H1 (cell line): ENCODE measurements at regions not wholly inside any gene's neighbourhood (a gene's known extent, or its start where the extent isn't known, plus 50 kb on each side); places are given as distances from the start of the nearest gene placed in this dataset.

Experiments used
- CTCF ChIA-PET: fragments of 300-600 bp; sonication (Branson Sonifier 250); formaldehyde crosslinking; loops from one replicate; lab custom pipeline; 2021; ENCODE audit not compliant: partially characterized antibody; lab: Charles Lee
- POLR2A ChIA-PET: fragments of 300-600 bp; sonication (Branson Sonifier 250); formaldehyde crosslinking; loops from one replicate; lab custom pipeline; 2021; ENCODE audit warnings: inconsistent platforms; ENCODE audit not compliant: partially characterized antibody; lab: Charles Lee
- DNase-seq, 2 experiments: peaks; one replicate each; pipeline versions ENCODE4 v3.0.0 to v3.0.0-alpha.2; 2010 to 2022; ENCODE audit warnings: low spot score in 2 of 2, low read depth in 1 of 2, mixed read lengths in 1 of 2
- FAIRE-seq: peaks from 2 replicates; lab custom pipeline; 2011; peaks lifted over from hg19 to GRCh38; lab: Jason Lieb, UNC
- H2AFZ ChIP-seq: 2 replicates; pipeline ENCODE4 v1.8.1; 2012; ENCODE audit warnings: low read length, inconsistent platforms
- H2AK5ac ChIP-seq: 2 replicates; pipeline ENCODE4 v1.6.1; 2013; ENCODE audit warnings: low read depth, low read length
- H2BK120ac ChIP-seq: replicated peaks from 2 replicates; pipeline ENCODE3; 2013; ENCODE audit warnings: low read depth, low read length, inconsistent platforms
- H2BK12ac ChIP-seq: 2 replicates; pipeline ENCODE4 v1.6.1; 2013; ENCODE audit warnings: low read depth, low read length
- H2BK15ac ChIP-seq: 2 replicates; pipeline ENCODE4 v1.6.1; 2013; ENCODE audit warnings: low read length
- H2BK20ac ChIP-seq: 2 replicates; pipeline ENCODE4 v1.6.1; 2013; ENCODE audit warnings: low read length
- H2BK5ac ChIP-seq: 2 replicates; pipeline ENCODE4 v1.6.1; 2013; ENCODE audit warnings: low read depth, low read length
- H3K14ac ChIP-seq: 2 replicates; pipeline ENCODE4 v1.6.1; 2013; ENCODE audit warnings: inconsistent platforms; ENCODE audit not compliant: insufficient read length
- H3K18ac ChIP-seq: 2 replicates; pipeline ENCODE4 v1.6.1; 2013; ENCODE audit warnings: low read length; ENCODE audit errors: extremely low read depth
- H3K23ac ChIP-seq: 2 replicates; pipeline ENCODE4 v1.6.1; 2013; ENCODE audit warnings: inconsistent platforms; ENCODE audit not compliant: insufficient read length
- H3K23me2 ChIP-seq: 2 replicates; pipeline ENCODE4 v1.6.1; 2013; ENCODE audit warnings: low read depth, low read length
- H3K27ac ChIP-seq: 2 replicates; pipeline ENCODE4 v1.6.1; 2011; ENCODE audit warnings: low read depth, low read length, inconsistent platforms
- H3K27me3 ChIP-seq, 4 experiments: replicated peaks in 1 of 4; 1 replicate in 1 of 4; 2 replicates in 3 of 4; pipeline versions ENCODE4 v1.6.1 to v1.8.1; 2011 to 2013; ENCODE audit warnings: low read length in 3 of 4, mild to moderate bottlenecking in 3 of 4, inconsistent platforms in 2 of 4, mixed read lengths in 2 of 4, moderate library complexity in 1 of 4; ENCODE audit not compliant: control insufficient read depth in 3 of 4, insufficient read depth in 3 of 4; ENCODE audit errors: extremely low read depth in 1 of 4
- H3K36me3 ChIP-seq, 4 experiments: 2 replicates each; pipeline versions ENCODE4 v1.6.1 to v1.8.1; 2011 to 2013; ENCODE audit warnings: mild to moderate bottlenecking in 4 of 4, low read length in 3 of 4, moderate library complexity in 2 of 4, control low read depth in 1 of 4, inconsistent platforms in 1 of 4; ENCODE audit not compliant: insufficient read depth in 4 of 4, control insufficient read depth in 2 of 4
- H3K4ac ChIP-seq: replicated peaks from 2 replicates; pipeline ENCODE3; 2013; ENCODE audit warnings: low read length, low read depth, mixed read lengths, inconsistent platforms; ENCODE audit not compliant: insufficient read length
- H3K4me1 ChIP-seq, 4 experiments: replicated peaks in 1 of 4; 1 replicate in 1 of 4; 2 replicates in 3 of 4; pipeline versions ENCODE4 v1.6.1 to v1.8.1; 2011 to 2013; ENCODE audit warnings: low read length in 3 of 4, inconsistent platforms in 2 of 4, mixed read lengths in 1 of 4; ENCODE audit not compliant: insufficient read depth in 4 of 4, control insufficient read depth in 3 of 4
- H3K4me2 ChIP-seq, 2 experiments: 2 replicates each; pipeline versions ENCODE4 v1.6.1 to v1.8.1; 2011 to 2013; ENCODE audit warnings: low read depth in 2 of 2, low read length in 2 of 2, control low read depth in 1 of 2, inconsistent platforms in 1 of 2, mild to moderate bottlenecking in 1 of 2; ENCODE audit not compliant: insufficient read depth in 1 of 2
- H3K4me3 ChIP-seq, 4 experiments: fragments of 200-600, 300-600 bp in 1 of 4; sonication (generic), shearing (Covaris generic), sonication (Bioruptor Twin) in 1 of 4; 2 replicates each; pipeline versions ENCODE4 v1.5.1 to v1.8.1; 2011 to 2016; ENCODE audit warnings: low read length in 4 of 4, low read depth in 3 of 4, control low read depth in 2 of 4, inconsistent platforms in 2 of 4, mild to moderate bottlenecking in 2 of 4, mixed read lengths in 1 of 4, moderate library complexity in 1 of 4; ENCODE audit not compliant: insufficient read depth in 2 of 4; ENCODE audit errors: extremely low read depth in 1 of 4
- H3K56ac ChIP-seq: replicated peaks from 2 replicates; pipeline ENCODE3; 2013; ENCODE audit warnings: low read depth, mild to moderate bottlenecking, mixed read lengths, low read length, inconsistent platforms; ENCODE audit not compliant: insufficient read length
- H3K79me1 ChIP-seq: 2 replicates; pipeline ENCODE4 v1.6.1; 2013; ENCODE audit warnings: low read depth, low read length, control low read depth
- H3K79me2 ChIP-seq, 2 experiments: 2 replicates each; pipeline versions ENCODE4 v1.6.1 to v1.8.1; 2012 to 2013; ENCODE audit warnings: low read length in 2 of 2, mild to moderate bottlenecking in 2 of 2, inconsistent platforms in 1 of 2; ENCODE audit not compliant: insufficient read depth in 2 of 2, control insufficient read depth in 1 of 2
- H3K9ac ChIP-seq, 4 experiments: replicated peaks in 1 of 4; 1 replicate in 1 of 4; 2 replicates in 3 of 4; pipeline versions ENCODE4 v1.6.1 to v1.8.1; 2011 to 2013; ENCODE audit warnings: low read depth in 3 of 4, low read length in 3 of 4, control low read depth in 2 of 4, mild to moderate bottlenecking in 2 of 4, moderate library complexity in 2 of 4, inconsistent platforms in 1 of 4; ENCODE audit errors: extremely low read depth in 1 of 4
- H3K9me3 ChIP-seq, 2 experiments: 2 replicates each; pipeline versions ENCODE4 v1.6.1 to v1.8.1; 2012 to 2013; ENCODE audit warnings: mild to moderate bottlenecking in 2 of 2, moderate library complexity in 2 of 2, control low read depth in 1 of 2, inconsistent platforms in 1 of 2, low read depth in 1 of 2, low read length in 1 of 2, mixed read lengths in 1 of 2; ENCODE audit not compliant: insufficient read depth in 2 of 2
- H4K20me1 ChIP-seq, 2 experiments: replicated peaks in 1 of 2; 2 replicates each; pipeline versions ENCODE3 to v1.8.1; 2011 to 2013; ENCODE audit warnings: inconsistent platforms in 2 of 2, low read length in 2 of 2, mild to moderate bottlenecking in 1 of 2; ENCODE audit not compliant: insufficient read depth in 2 of 2, control insufficient read depth in 1 of 2
- H4K5ac ChIP-seq: 2 replicates; pipeline ENCODE4 v1.6.1; 2013; ENCODE audit warnings: low read length, low read depth, mixed read lengths, inconsistent platforms; ENCODE audit not compliant: insufficient read length
- H4K8ac ChIP-seq: 2 replicates; pipeline ENCODE4 v1.8.0; 2013; ENCODE audit warnings: mild to moderate bottlenecking, moderate library complexity, low read length, inconsistent platforms; ENCODE audit not compliant: insufficient read depth; ENCODE audit errors: extremely low read depth
- H4K91ac ChIP-seq: replicated peaks from 2 replicates; pipeline ENCODE3; 2013; ENCODE audit warnings: low read length, mixed read lengths, inconsistent platforms; ENCODE audit not compliant: insufficient read length
- PHF8 ChIP-seq: fragments of 200-600 bp; sonication (generic); conservative IDR thresholded peaks from 2 replicates; pipeline ENCODE4 v1.7.1; 2012; ENCODE audit warnings: low read depth, mild to moderate bottlenecking, inconsistent platforms, low read length, moderate library complexity
- SUZ12 ChIP-seq: fragments of 200-600 bp; sonication (generic); IDR thresholded peaks from 2 replicates; pipeline ENCODE4 v1.6.1; 2012; ENCODE audit warnings: mild to moderate bottlenecking, inconsistent platforms, low read length, moderate library complexity, mixed read lengths
- WGBS, 2 experiments: shearing (Covaris generic) in 1 of 2; methylation state at CpG; one replicate each; pipeline versions ENCODE4 v1.1.6 to v1.1.7; 2013 to 2015; ENCODE audit warnings: low lambda C conversion rate in 2 of 2, mixed read lengths in 2 of 2, inconsistent platforms in 1 of 2, low coverage in 1 of 2, missing lambda C conversion rate in 1 of 2; ENCODE audit not compliant: insufficient replicate concordance in 2 of 2, insufficient coverage in 1 of 2, insufficient read length in 1 of 2; ENCODE audit errors: extremely low coverage in 1 of 2, missing lambda C conversion rate in 1 of 2; 5-methylcytosine and 5-hydroxymethylcytosine counted together

- Histone ChIP-seq H2BK5ac (no peak overlapping the region), H4K8ac (no peak overlapping the region), H2BK20ac (no peak overlapping the region), H3K9ac (no peak overlapping the region), H3K27ac (no peak overlapping the region), H3K4me1 (no peaks in the 10 kb centered on the region), H2AFZ (no peak overlapping the region), H2AK5ac (no peak overlapping the region), H3K4me2 (no peak overlapping the region), H3K23me2 (no peaks in the 10 kb centered on the region), H3K79me1 (no peaks in the 10 kb centered on the region), H2BK12ac (no peak overlapping the region), H3K4me3 (no peak overlapping the region), H2BK120ac (no peak overlapping the region), H3K18ac (no peak overlapping the region), H2BK15ac (no peak overlapping the region), H3K79me2 (no peaks in the 10 kb centered on the region), H3K14ac (no peak overlapping the region), H3K23ac (no peak overlapping the region), H4K91ac (no peak overlapping the region), H3K56ac (no peak overlapping the region), H3K36me3 (no peaks in the 10 kb centered on the region), H3K4ac (no peak overlapping the region), H3K27me3 (no peaks in the 10 kb centered on the region), H4K20me1 (no peaks in the 10 kb centered on the region), H4K5ac (no peak overlapping the region), H3K9me3 (no peaks in the 10 kb centered on the region)
- ChIA-PET POLR2A (no interaction called here), CTCF (no interaction called here)
- DNase-seq (no peak), FAIRE-seq (no peak)
- WGBS, 2 experiments, result 89% methylated on average over 5 of the region's 5 CpGs; no CpG with 5 or more reads in 1 of the 2 experiments
- TF ChIP-seq PHF8, result no peak
- TF ChIP-seq SUZ12, result no peak
Measured at GRCh38 chr2:51401546-51401945, 369.6 kb upstream of the NRXN1 start.
